GM12878 (cell line): ENCODE measurements at regions not wholly inside any gene's neighbourhood (a gene's known extent, or its start where the extent isn't known, plus 50 kb on each side); places are given as distances from the start of the nearest gene placed in this dataset.

Experiments
- ATAC-seq: fragments of 200-7000 bp; cut with Tn5 transposase; 3 replicates; pipeline ENCODE4 v1.9.1; 2020; ENCODE audit warnings: mild to moderate bottlenecking, moderate library complexity
- BruUV-seq: library from RNA; stranded (reverse); fragments of 400-500 nt; replicated peaks from 2 replicates; lab custom pipeline; 2021; lab: Mats Ljungman, UMichigan
- CTCF ChIA-PET: fragments of 300-600 bp; sonication (Branson Sonifier 250); formaldehyde crosslinking; extraction: SDS; loops from one replicate; lab custom pipeline; 2021; ENCODE audit warnings: inconsistent platforms; lab: Yijun Ruan, JAX
- POLR2A ChIA-PET: fragments of 350-600 bp; formaldehyde crosslinking; extraction: SDS; loops from one replicate; lab custom pipeline; 2021; ENCODE audit warnings: inconsistent platforms; lab: Charles Lee
- RAD21 ChIA-PET: fragments of 300-600 bp; sonication (Branson Sonifier 250); formaldehyde crosslinking; loops from one replicate; lab custom pipeline; 2023; ENCODE audit warnings: antibody characterized with exemption; ENCODE audit not compliant: unreplicated experiment; lab: Charles Lee
- SMC1A ChIA-PET: fragments of 300-600 bp; sonication (Branson Sonifier 250); formaldehyde crosslinking; loops from one replicate; lab custom pipeline; 2023; ENCODE audit not compliant: unreplicated experiment, uncharacterized antibody; lab: Charles Lee
- DNase-seq: peaks from one replicate; pipeline ENCODE4 v3.0.0-alpha.2; 2011; ENCODE audit warnings: low read depth, low spot score
- FAIRE-seq: peaks from 3 replicates; lab custom pipeline; 2011; peaks lifted over from hg19 to GRCh38; lab: Jason Lieb, UNC
- H2AFZ ChIP-seq: 2 replicates; pipeline ENCODE4 v1.6.0; 2011; ENCODE audit warnings: low read depth, low read length, control low read depth; ENCODE audit not compliant: control insufficient read depth
- H3K27ac ChIP-seq: 2 replicates; pipeline ENCODE4 v1.5.1; 2011; ENCODE audit warnings: control low read depth; ENCODE audit not compliant: control insufficient read depth, insufficient read depth
- H3K27me3 ChIP-seq, 2 experiments: replicated peaks in 1 of 2; 2 replicates each; pipeline versions ENCODE4 v1.6.0 to v1.6.1; 2011; ENCODE audit warnings: low read length in 1 of 2; ENCODE audit not compliant: control insufficient read depth in 2 of 2, insufficient read depth in 2 of 2
- H3K36me3 ChIP-seq, 2 experiments: 2 replicates each; pipeline ENCODE4 v1.5.1; 2011; ENCODE audit warnings: low read length in 1 of 2; ENCODE audit not compliant: control insufficient read depth in 2 of 2, insufficient read depth in 2 of 2
- H3K4me1 ChIP-seq: 2 replicates; pipeline ENCODE4 v1.6.1; 2011; ENCODE audit warnings: mild to moderate bottlenecking, low read length, moderate library complexity, mixed read lengths; ENCODE audit not compliant: control insufficient read depth, insufficient read depth
- H3K4me2 ChIP-seq: 2 replicates; pipeline ENCODE4 v1.6.0; 2011; ENCODE audit warnings: control low read depth; ENCODE audit not compliant: control insufficient read depth, insufficient read depth
- H3K4me3 ChIP-seq: fragments of 200-600 bp; sonication (generic); 2 replicates; pipeline ENCODE4 v1.5.1; 2016
- H3K79me2 ChIP-seq: 2 replicates; pipeline ENCODE4 v1.6.0; 2011; ENCODE audit warnings: low read length; ENCODE audit not compliant: control insufficient read depth, insufficient read depth
- H3K9ac ChIP-seq: 2 replicates; pipeline ENCODE4 v1.8.0; 2011; ENCODE audit warnings: low read length, control low read depth, mixed read lengths; ENCODE audit not compliant: control insufficient read depth, insufficient read depth
- H3K9me3 ChIP-seq: replicated peaks from 3 replicates; pipeline ENCODE4 v1.5.1; 2011; ENCODE audit warnings: mild to moderate bottlenecking, low read length; ENCODE audit not compliant: control insufficient read depth, insufficient read depth
- H4K20me1 ChIP-seq: 2 replicates; pipeline ENCODE4 v1.6.0; 2011; ENCODE audit not compliant: control insufficient read depth, insufficient read depth
- JUNB ChIP-seq: IDR thresholded peaks from 2 replicates; pipeline ENCODE4 v1.6.1; 2016; ENCODE audit warnings: antibody characterized with exemption, mild to moderate bottlenecking
- WGBS: methylation state at CpG from one replicate; pipeline ENCODE4 v1.1.6; 2016; ENCODE audit warnings: low lambda C conversion rate; ENCODE audit not compliant: insufficient replicate concordance, insufficient coverage; ENCODE audit errors: missing lambda C conversion rate; 5-methylcytosine and 5-hydroxymethylcytosine counted together
- in situ Hi-C: fragments of 300-500 bp; cut with MboI; formaldehyde crosslinking; loops from 9 replicates; pipeline ENCODE4 v1.14.3; 2018; ENCODE audit warnings: mixed read lengths
- intact Hi-C: fragments of 100-400 bp; cut with micrococcal nuclease; formaldehyde crosslinking; loops from one replicate; pipeline ENCODE4 v1.14.2; 2022; ENCODE audit not compliant: unreplicated experiment
- TF ChIP-seq, protein P1 (sequence below), 3 experiments: IDR thresholded peaks in 2 of 3; conservative IDR thresholded peaks in 1 of 3; 2 replicates each; pipeline ENCODE4 v1.5.1; 2011; ENCODE audit warnings: low read depth in 3 of 3, low read length in 3 of 3, mild to moderate bottlenecking in 3 of 3, control low read depth in 2 of 3, moderate library complexity in 2 of 3, inconsistent platforms in 1 of 3, mixed read lengths in 1 of 3; ENCODE audit not compliant: control insufficient read depth in 2 of 3, insufficient read depth in 1 of 3; ENCODE audit errors: extremely low read depth in 1 of 3

DNA sequence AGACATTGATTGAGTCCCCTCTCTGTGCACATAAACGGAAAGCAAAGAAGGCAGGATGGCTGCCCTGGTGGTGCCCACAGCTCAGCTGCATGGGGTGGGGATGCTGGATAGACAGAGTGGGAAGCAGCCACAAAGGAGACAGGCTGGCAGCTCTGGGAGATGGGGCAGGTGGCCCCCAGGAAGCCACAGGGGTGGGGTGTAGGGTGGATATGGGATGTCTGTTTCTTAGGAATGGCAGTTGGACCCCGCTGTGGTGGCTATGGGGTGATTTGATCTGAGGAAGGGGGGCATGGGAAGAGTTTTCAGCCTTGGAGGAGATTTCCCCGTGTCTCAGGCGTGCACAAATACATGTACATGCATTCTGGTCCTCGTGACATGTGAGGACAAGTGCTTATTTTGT lies 50.2 kb upstream of the VDAC1 start:
- no TSS peak for BruUV-seq
- no peak overlapping the region for H3K4me2 ChIP-seq
- peaks cover 11% of the 10 kb centered on the region for H3K4me1 ChIP-seq
- CTCF ChIA-PET, result interaction anchor here (1.3 to 5.2 kb wide), 5 partner anchors 10 to 85 kb away, joined by 5 to 56 read pairs (median 30); no protein-coding TSS in a partner anchor
- no peaks in the 10 kb centered on the region for H3K79me2 ChIP-seq
- no peaks in the 10 kb centered on the region for H3K36me3 ChIP-seq
- intact Hi-C loops, result no loop called here
- SMC1A ChIA-PET, result interaction anchor here (1.3 to 6.1 kb wide), 4 partner anchors 13 to 77 kb away, joined by 3 to 42 read pairs (median 8); no protein-coding TSS in a partner anchor
- in situ Hi-C loops, result no loop called here
- POLR2A ChIA-PET, result interaction anchor here (1.4 to 2.0 kb wide), 3 partner anchors 11 to 18 kb away, joined by 9 to 13 read pairs (median 10); no protein-coding TSS in a partner anchor
- no peaks in the 10 kb centered on the region for H3K9me3 ChIP-seq
- H3K27ac ChIP-seq, result no peak overlapping the region
- no peak for TF ChIP-seq JUNB
- TF ChIP-seq, protein P1, sequence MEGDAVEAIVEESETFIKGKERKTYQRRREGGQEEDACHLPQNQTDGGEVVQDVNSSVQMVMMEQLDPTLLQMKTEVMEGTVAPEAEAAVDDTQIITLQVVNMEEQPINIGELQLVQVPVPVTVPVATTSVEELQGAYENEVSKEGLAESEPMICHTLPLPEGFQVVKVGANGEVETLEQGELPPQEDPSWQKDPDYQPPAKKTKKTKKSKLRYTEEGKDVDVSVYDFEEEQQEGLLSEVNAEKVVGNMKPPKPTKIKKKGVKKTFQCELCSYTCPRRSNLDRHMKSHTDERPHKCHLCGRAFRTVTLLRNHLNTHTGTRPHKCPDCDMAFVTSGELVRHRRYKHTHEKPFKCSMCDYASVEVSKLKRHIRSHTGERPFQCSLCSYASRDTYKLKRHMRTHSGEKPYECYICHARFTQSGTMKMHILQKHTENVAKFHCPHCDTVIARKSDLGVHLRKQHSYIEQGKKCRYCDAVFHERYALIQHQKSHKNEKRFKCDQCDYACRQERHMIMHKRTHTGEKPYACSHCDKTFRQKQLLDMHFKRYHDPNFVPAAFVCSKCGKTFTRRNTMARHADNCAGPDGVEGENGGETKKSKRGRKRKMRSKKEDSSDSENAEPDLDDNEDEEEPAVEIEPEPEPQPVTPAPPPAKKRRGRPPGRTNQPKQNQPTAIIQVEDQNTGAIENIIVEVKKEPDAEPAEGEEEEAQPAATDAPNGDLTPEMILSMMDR (IDR thresholded peaks at IDR 0.05 in 2 of 3, conservative IDR thresholded peaks at IDR 0.05 in 1 of 3; ENCODE audit: control insufficient read depth in 2 of 3, extremely low read depth in 1 of 3, insufficient read depth in 1 of 3, low read depth in 3 of 3, low read length in 3 of 3), result no peak
- H3K27me3 ChIP-seq, result no peaks in the 10 kb centered on the region
- ATAC-seq (no peak), DNase-seq (no peak), FAIRE-seq (no peak)
- no peaks in the 10 kb centered on the region for H4K20me1 ChIP-seq
- H3K9ac ChIP-seq, result no peak overlapping the region
- H3K4me3 ChIP-seq, result no peak overlapping the region
- 68% methylated on average over 5 of the region's 5 CpGs for whole genome bisulfite sequencing
- no peak overlapping the region for H2AFZ ChIP-seq
- RAD21 ChIA-PET, result interaction anchor here (1.2 to 3.1 kb wide), 4 partner anchors 9 to 45 kb away, joined by 4 to 27 read pairs (median 8); no protein-coding TSS in a partner anchor
